ENCODE measurements at regions not wholly inside any gene's neighbourhood (a gene's known extent, or its start where the extent isn't known, plus 50 kb on each side); places are given as distances from the start of the nearest gene placed in this dataset.

- Histone ChIP-seq H2BK15ac (ENCODE audit: low read depth, low read length) (no peak overlapping the region), H3K4me2 (ENCODE audit: low read depth, low read length) (no peak overlapping the region), H2BK20ac (ENCODE audit: low read depth, low read length) (no peak overlapping the region), H2AK9ac (replicated peaks; ENCODE audit: low read depth, low read length, poor library complexity) (no peak overlapping the region), H3K4me1 (ENCODE audit: control insufficient read depth, insufficient read depth, low read length) (no peaks in the 10 kb centered on the region), H2AK5ac (ENCODE audit: low read depth, low read length) (no peak overlapping the region), H3K36me3 (ENCODE audit: control insufficient read depth, insufficient read depth, low read length) (no peaks in the 10 kb centered on the region), H3K23ac (ENCODE audit: low read depth, low read length) (no peak overlapping the region), H3K9me3 (ENCODE audit: control insufficient read depth, insufficient read depth, low read length) (peaks cover 45% of the 10 kb centered on the region), H4K5ac (ENCODE audit: low read depth, low read length) (no peak overlapping the region), H3K4me3 (ENCODE audit: insufficient read depth, low read depth, low read length) (no peak overlapping the region), H3K9me1 (ENCODE audit: insufficient read depth, low read length) (no peaks in the 10 kb centered on the region), H2BK5ac (ENCODE audit: low read depth, low read length, poor library complexity, severe bottlenecking) (no peak overlapping the region), H2AFZ (replicated peaks; ENCODE audit: low read length, poor library complexity) (no peak overlapping the region), H3K56ac (ENCODE audit: extremely low read depth, insufficient read depth, low read length) (no peak overlapping the region), H3K27me3 (ENCODE audit: control insufficient read depth, insufficient read depth, low read length) (no peaks in the 10 kb centered on the region), H4K20me1 (ENCODE audit: insufficient read depth, low read length) (no peaks in the 10 kb centered on the region), H3K4ac (ENCODE audit: low read depth, low read length) (no peak overlapping the region), H4K8ac (ENCODE audit: low read depth in 2 of 2, low read length in 2 of 2) (no peak overlapping the region), H3K14ac (replicated peaks; ENCODE audit: low read depth, low read length) (no peak overlapping the region), H3K9ac (ENCODE audit: low read depth, low read length) (no peak overlapping the region), H3K27ac (ENCODE audit: insufficient read depth, low read length) (no peak overlapping the region), H2BK120ac (ENCODE audit: low read depth, low read length) (no peak overlapping the region), H3K79me1 (ENCODE audit: low read depth in 1 of 2, low read length in 2 of 2) (no peaks in the 10 kb centered on the region), H4K91ac (ENCODE audit: insufficient read depth, low read depth, low read length) (no peak overlapping the region), H3K18ac (ENCODE audit: low read depth, low read length) (no peak overlapping the region)
- WGBS, 2 experiments (ENCODE audit: extremely low coverage in 2 of 2, insufficient read length in 1 of 2), result 83% methylated on average over 1 of the region's 25 CpGs; no CpG with 5 or more reads in 1 of the 2 experiments
- ATAC-seq (ENCODE audit: low read depth) (no peak), DNase-seq (no peak)
- dilution Hi-C loops (cut with HindIII; ENCODE audit: low sequenced_read_pairs, unreplicated experiment) (no loop called here), in situ Hi-C loops (cut with MboI; ENCODE audit: low sequenced_read_pairs) (no loop called here), intact Hi-C loops (cut with micrococcal nuclease) (no loop called here)
- POLR2A ChIA-PET (ENCODE audit: unreplicated experiment), result no interaction called here
- BruUV-seq (replicated peaks), result no TSS peak
- CTCF ChIA-PET, result no interaction called here
- no peak for TF ChIP-seq MXI1 (IDR thresholded peaks at IDR 0.05; ENCODE audit: borderline replicate concordance, low read depth, low read length)
Measured at GRCh38 chr1:3993619-3994375, 93.7 kb upstream of the C1orf174 start.
